SK-N-MC (cell line): ENCODE measurements at regions not wholly inside any gene's neighbourhood (a gene's known extent, or its start where the extent isn't known, plus 50 kb on each side); places are given as distances from the start of the nearest gene placed in this dataset.

ENCODE experiments used
- DNase-seq: peaks from one replicate; pipeline ENCODE4 v3.0.0-alpha.2; 2011; ENCODE audit warnings: low read depth, low spot score
- H3K27ac ChIP-seq: fragments of 200-600 bp; sonication (generic); 2 replicates; pipeline ENCODE4 v1.5.1; 2016; ENCODE audit warnings: mixed run types
- H3K36me3 ChIP-seq: fragments of 200-600 bp; sonication (generic); 2 replicates; pipeline ENCODE4 v1.6.1; 2017; ENCODE audit warnings: antibody characterized with exemption, low read length, mixed read lengths; ENCODE audit not compliant: insufficient read depth
- H3K4me3 ChIP-seq: fragments of 200-600 bp; sonication (generic); 2 replicates; pipeline ENCODE4 v1.5.1; 2016
- H3K9ac ChIP-seq: fragments of 200-600 bp; sonication (generic); 2 replicates; pipeline ENCODE4 v1.8.0; 2017; ENCODE audit warnings: mixed run types, mixed read lengths; ENCODE audit not compliant: insufficient read length
- H3K9me3 ChIP-seq: fragments of 200-600 bp; sonication (generic); 2 replicates; pipeline ENCODE4 v1.6.1; 2017; ENCODE audit warnings: low read depth, mild to moderate bottlenecking, antibody characterized with exemption, low read length, moderate library complexity, mixed read lengths
- EZH2 ChIP-seq: fragments of 200-600 bp; sonication (generic); IDR thresholded peaks from one replicate; pipeline ENCODE4 v1.6.1; 2017; ENCODE audit warnings: antibody characterized with exemption
- FOXP2 ChIP-seq: optimal IDR thresholded peaks from 2 replicates; pipeline ENCODE3; 2011; ENCODE audit warnings: mild to moderate bottlenecking, moderate library complexity; ENCODE audit not compliant: insufficient read depth; ENCODE audit errors: extremely low read length, control extremely low read depth
- POLR2AphosphoS5 ChIP-seq: IDR thresholded peaks from 2 replicates; pipeline ENCODE4 v1.6.1; 2012; ENCODE audit warnings: mild to moderate bottlenecking, low read depth, low read length, borderline replicate concordance

DNA sequence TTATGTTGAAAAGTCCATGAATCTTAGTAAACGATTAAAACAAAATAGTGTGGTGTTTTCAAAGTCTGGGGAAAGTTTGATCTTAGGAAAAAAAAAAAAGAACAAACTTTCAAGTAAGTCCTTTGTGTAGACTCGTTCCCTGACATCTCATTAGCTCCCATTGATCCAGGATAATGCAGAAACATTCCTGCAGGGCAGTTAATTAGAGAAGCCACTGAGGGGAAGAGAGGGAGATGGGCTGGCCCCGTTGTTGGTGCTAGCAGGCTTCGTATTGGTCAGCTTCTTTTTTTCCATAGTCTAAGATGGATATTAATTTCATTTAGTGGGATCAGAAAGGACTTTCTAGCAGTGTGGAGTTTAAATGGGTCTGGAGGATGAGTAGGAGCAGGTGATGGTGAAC is 340.2 kb downstream of the DRD1 start:
- no peak for TF ChIP-seq FOXP2
- no peak for TF ChIP-seq POLR2AphosphoS5
- no peak for TF ChIP-seq EZH2
- no peak overlapping the region for H3K27ac ChIP-seq
- DNase-seq = no peak
- H3K36me3 ChIP-seq = no peaks in the 10 kb centered on the region
- no peak overlapping the region for H3K4me3 ChIP-seq
- H3K9ac ChIP-seq = no peak overlapping the region
- no peaks in the 10 kb centered on the region for H3K9me3 ChIP-seq

DNA sequence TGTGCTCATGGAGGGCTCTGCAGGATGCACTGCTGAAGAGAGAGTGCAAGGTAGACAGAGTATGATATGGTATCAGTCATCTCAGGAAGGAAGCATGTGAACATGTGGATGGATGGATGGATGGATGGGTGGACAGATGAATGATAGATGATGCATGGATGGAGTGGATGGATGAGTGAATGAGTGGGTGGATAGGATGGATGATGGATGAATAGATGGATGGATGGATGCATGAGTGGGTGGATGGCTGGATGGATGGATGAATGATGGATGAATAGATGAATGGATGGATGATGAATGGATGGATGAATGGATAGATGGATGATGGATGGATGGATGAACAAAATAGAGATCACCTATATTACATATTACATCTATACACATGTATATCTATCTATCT is 341.3 kb downstream of the DRD1 start:
- Histone ChIP-seq H3K9ac (no peak overlapping the region), H3K27ac (no peak overlapping the region), H3K9me3 (no peaks in the 10 kb centered on the region), H3K4me3 (no peak overlapping the region), H3K36me3 (no peaks in the 10 kb centered on the region)
- no peak for TF ChIP-seq EZH2
- no peak for TF ChIP-seq FOXP2
- no peak for TF ChIP-seq POLR2AphosphoS5
- no peak for DNase-seq

DNA sequence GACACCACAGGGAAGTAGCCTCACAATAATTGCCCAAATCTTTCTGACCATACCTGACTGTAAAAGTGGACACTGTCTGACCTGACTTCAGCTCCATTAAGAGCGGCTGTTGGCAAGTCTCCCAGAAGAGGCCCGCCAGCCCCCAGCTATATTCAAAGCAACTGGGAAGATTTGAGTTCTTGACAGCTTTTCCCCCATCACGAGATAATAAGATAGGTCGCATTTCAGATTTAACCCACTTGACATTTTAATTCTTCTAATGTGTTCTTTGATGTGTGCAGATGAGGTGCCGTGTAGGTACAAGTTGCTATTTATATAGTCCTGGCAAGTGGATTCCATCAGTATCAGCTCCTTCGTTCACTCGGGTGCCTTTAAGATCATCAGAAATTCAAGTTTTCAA is 345.7 kb downstream of the DRD1 start:
- no peak for DNase-seq
- Histone ChIP-seq H3K36me3 (no peaks in the 10 kb centered on the region), H3K9ac (no peak overlapping the region), H3K27ac (no peak overlapping the region), H3K9me3 (no peaks in the 10 kb centered on the region), H3K4me3 (no peak overlapping the region)
- TF ChIP-seq EZH2 (no peak), POLR2AphosphoS5 (no peak), FOXP2 (no peak)

DNA sequence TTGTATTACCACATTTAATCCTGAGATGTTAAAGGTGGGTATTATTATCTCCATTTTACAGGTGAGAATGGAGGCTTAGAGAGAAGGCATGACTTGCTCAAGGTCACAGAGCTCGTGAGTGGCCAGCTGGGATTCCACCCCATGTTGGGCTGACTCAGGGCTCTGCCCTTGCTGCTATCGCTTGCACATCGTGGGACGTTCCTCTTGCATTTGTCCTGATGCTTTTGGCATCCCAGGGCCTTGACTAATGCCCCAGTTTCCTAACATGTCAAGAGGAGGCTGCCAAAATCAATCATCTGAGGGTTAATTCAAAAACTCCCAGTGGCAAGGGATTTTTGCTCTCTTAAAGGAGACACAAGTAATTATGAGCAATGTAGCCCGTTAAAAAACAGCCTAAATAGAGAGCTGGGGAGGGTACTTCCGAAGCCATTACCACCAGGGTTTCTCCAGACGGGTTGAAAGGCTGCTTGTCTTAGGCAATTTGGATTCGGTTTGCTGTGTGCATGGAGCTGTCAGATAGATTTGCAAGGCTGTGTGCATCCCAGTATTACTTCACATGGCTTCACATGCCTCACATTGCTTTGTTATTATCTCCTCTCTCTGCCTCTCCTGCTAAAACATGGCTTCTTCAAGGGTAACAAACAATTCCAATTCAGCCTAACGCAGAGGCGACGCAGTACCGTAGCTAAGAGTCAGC is 347.4 kb downstream of the DRD1 start:
- Histone ChIP-seq H3K9me3 (no peaks in the 10 kb centered on the region), H3K4me3 (no peak overlapping the region), H3K36me3 (no peaks in the 10 kb centered on the region), H3K27ac (no peak overlapping the region), H3K9ac (no peak overlapping the region)
- no peak for DNase-seq
- TF ChIP-seq EZH2 (no peak), FOXP2 (no peak), POLR2AphosphoS5 (no peak)

DNA sequence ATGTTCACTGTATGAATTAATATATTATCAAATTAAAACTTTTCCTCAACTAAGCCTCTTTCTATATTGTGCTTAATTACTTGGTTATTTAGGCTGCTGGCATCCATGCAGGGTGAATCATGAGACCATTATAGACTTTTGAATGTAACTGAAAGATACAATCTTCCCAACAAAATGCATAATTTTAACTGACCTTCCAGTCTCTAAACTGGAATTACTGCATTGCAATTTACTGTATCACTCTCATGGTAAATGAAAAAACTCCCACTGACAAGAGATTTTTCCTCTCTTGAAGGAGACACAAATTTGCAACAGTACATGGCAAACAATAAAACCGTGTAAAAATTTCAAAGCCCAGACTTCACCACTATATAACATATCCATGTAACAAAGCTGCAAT is 349.5 kb downstream of the DRD1 start:
- Histone ChIP-seq H3K4me3 (no peak overlapping the region), H3K9me3 (no peaks in the 10 kb centered on the region), H3K9ac (no peak overlapping the region), H3K36me3 (no peaks in the 10 kb centered on the region), H3K27ac (no peak overlapping the region)
- TF ChIP-seq EZH2 (no peak), POLR2AphosphoS5 (no peak), FOXP2 (no peak)
- no peak for DNase-seq

DNA sequence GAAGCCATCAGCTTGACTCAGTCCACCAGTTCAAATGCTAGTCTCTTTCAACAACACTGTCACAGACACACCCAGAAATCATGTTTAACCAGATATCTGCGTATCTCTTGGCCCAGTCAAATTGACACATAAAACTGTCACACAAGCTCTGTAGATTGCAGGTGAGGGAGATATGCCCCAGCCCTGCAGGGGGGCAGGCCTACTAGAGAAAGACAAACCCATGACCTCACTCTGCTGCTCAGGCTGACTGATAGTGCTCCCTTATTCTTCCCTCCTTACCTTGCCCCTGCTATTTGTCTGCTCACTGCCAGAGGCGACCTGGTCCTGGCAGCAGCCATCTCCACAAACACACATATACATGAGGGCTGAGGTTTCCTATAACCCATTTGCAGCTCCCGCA is 351.3 kb downstream of the DRD1 start:
- no peaks in the 10 kb centered on the region for H3K9me3 ChIP-seq
- no peaks in the 10 kb centered on the region for H3K36me3 ChIP-seq
- DNase-seq = no peak
- no peak overlapping the region for H3K9ac ChIP-seq
- H3K27ac ChIP-seq = no peak overlapping the region
- TF ChIP-seq EZH2 = no peak
- no peak for TF ChIP-seq POLR2AphosphoS5
- no peak for TF ChIP-seq FOXP2
- no peak overlapping the region for H3K4me3 ChIP-seq

DNA sequence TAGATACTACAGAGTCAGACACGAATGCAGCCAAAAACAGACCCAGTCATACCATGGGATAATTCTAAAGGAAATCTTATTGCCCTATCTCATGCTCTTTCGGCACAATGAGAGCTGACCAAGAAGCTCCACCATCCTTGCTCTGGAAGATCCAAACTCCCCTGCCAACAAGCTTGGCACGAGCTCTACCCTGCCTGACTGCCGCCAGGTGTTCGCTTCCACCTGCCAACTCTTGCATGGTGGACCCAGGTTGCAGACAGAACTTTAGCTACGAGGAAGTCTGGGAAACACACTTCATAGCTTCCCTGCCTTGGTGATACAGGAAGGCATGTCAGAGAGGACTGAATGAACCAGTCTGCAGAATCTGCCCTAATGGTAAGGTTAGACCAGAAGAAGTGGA is 355.0 kb downstream of the DRD1 start:
- Histone ChIP-seq H3K36me3 (no peaks in the 10 kb centered on the region), H3K4me3 (no peak overlapping the region), H3K9ac (no peak overlapping the region), H3K9me3 (no peaks in the 10 kb centered on the region), H3K27ac (no peak overlapping the region)
- DNase-seq = no peak
- TF ChIP-seq POLR2AphosphoS5 = no peak
- no peak for TF ChIP-seq FOXP2
- no peak for TF ChIP-seq EZH2

DNA sequence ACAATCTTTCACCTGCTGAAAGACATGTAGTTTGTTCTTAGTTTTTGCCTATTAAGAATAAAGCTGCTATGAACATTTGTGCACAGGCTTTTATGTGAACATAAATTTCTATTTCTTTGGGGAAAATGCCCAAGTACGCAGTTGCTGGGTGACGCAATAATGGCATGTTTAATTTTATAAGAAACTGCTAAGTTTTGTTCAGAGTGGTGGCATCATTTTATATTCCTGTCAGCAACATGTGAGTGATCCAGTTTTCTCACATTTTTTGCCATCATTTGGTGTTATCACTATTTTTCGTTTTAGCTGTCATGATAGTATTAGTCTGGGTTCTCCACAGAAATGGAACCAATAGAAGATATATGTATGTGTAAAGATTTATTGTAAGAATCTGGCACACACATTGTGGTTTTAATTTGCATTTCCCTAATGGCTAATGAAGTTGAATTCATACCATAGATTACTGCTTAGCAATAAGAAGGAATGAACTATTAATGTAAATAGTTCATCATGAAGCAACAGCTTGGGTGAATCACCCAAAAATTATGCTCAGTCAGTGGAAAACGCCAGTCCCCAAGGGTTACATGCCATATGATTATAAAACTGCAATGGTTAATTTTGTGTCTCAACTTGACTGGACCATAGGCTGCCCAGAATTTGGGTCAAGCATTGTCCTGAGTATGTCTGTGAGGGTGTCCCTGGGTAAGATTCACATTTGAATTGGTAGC is 358.6 kb downstream of the MSX2 start:
- TF ChIP-seq FOXP2 (no peak), EZH2 (no peak), POLR2AphosphoS5 (no peak; the same call in 1 of the 2 replicates)
- peak; percentile 42 for DNase-seq
- peak overlapping the region; percentile 81 for H3K27ac ChIP-seq
- H3K4me3 ChIP-seq = peak overlapping the region; percentile 29
- no peaks in the 10 kb centered on the region for H3K36me3 ChIP-seq
- no peaks in the 10 kb centered on the region for H3K9me3 ChIP-seq
- H3K9ac ChIP-seq = no peak overlapping the region

DNA sequence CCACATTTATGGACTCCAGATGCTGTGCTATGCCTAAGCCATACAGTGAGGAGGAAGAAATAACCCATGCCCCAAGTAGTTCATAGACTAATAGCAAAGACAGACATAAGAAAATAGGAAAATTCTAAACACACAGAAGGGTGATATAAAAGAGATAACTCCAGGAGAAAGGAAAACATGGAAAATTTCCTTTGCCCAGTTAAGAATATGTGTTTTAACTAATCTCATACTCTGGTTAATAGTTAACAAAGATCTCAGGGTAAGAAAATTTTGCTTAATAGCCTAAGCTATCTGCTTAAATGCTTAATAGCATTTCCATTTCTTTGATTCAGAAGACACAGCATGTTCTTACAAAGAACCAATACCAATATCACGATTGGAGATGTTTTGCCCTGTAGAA is 358.0 kb downstream of the MSX2 start:
- Histone ChIP-seq H3K4me3 (peak overlapping the region; percentile 29; the same call in 1 of the 2 replicates), H3K36me3 (no peaks in the 10 kb centered on the region), H3K9ac (no peak overlapping the region), H3K9me3 (no peaks in the 10 kb centered on the region), H3K27ac (peak overlapping the region; percentile 81)
- DNase-seq = no peak
- no peak for TF ChIP-seq POLR2AphosphoS5
- no peak for TF ChIP-seq FOXP2
- no peak for TF ChIP-seq EZH2
